Trophoblast cell (in vitro differentiated cells and primary cell): ENCODE measurements at regions not wholly inside any gene's neighbourhood (a gene's known extent, or its start where the extent isn't known, plus 50 kb on each side); places are given as distances from the start of the nearest gene placed in this dataset.

ENCODE experiments used
- DNase-seq, 2 donors: peaks; one replicate each; pipeline ENCODE4 v3.0.0-alpha.2; 2016
- H2AFZ ChIP-seq: 2 replicates; pipeline ENCODE4 v1.6.1; 2013; ENCODE audit warnings: low read length, moderate library complexity, mild to moderate bottlenecking; ENCODE audit not compliant: insufficient read depth, poor library complexity
- H2AK5ac ChIP-seq: 2 replicates; pipeline ENCODE4 v1.6.1; 2013; ENCODE audit warnings: mild to moderate bottlenecking, low read length
- H2BK120ac ChIP-seq: 2 replicates; pipeline ENCODE4 v1.6.1; 2013; ENCODE audit warnings: low read length, mild to moderate bottlenecking, moderate library complexity; ENCODE audit not compliant: insufficient read depth, poor library complexity
- H2BK12ac ChIP-seq: 2 replicates; pipeline ENCODE4 v1.6.1; 2013; ENCODE audit warnings: mild to moderate bottlenecking, low read length, moderate library complexity
- H2BK5ac ChIP-seq: 2 replicates; pipeline ENCODE4 v1.6.1; 2013; ENCODE audit warnings: low read length, low read depth, moderate library complexity, mild to moderate bottlenecking; ENCODE audit not compliant: poor library complexity
- H3K14ac ChIP-seq: 2 replicates; pipeline ENCODE4 v1.6.1; 2013; ENCODE audit warnings: mild to moderate bottlenecking, low read length
- H3K18ac ChIP-seq: 2 replicates; pipeline ENCODE4 v1.6.1; 2013; ENCODE audit warnings: mild to moderate bottlenecking, low read length
- H3K23ac ChIP-seq: 2 replicates; pipeline ENCODE4 v1.6.1; 2013; ENCODE audit warnings: low read length
- H3K27ac ChIP-seq: 2 replicates; pipeline ENCODE4 v1.5.1; 2013; ENCODE audit warnings: low read depth, mild to moderate bottlenecking, inconsistent platforms, low read length, moderate library complexity
- H3K27me3 ChIP-seq: 2 replicates; pipeline ENCODE4 v1.6.1; 2013; ENCODE audit warnings: inconsistent platforms, mild to moderate bottlenecking, low read length, moderate library complexity; ENCODE audit not compliant: insufficient read depth
- H3K36me3 ChIP-seq, 2 experiments: 1 replicate in 1 of 2; 2 replicates in 1 of 2; pipeline ENCODE4 v1.6.1; 2013; ENCODE audit warnings: low read length in 2 of 2, mild to moderate bottlenecking in 2 of 2, moderate library complexity in 1 of 2; ENCODE audit not compliant: insufficient read depth in 2 of 2, control insufficient read depth in 1 of 2
- H3K4ac ChIP-seq: 2 replicates; pipeline ENCODE4 v1.6.1; 2013; ENCODE audit warnings: low read depth, mild to moderate bottlenecking, low read length, moderate library complexity
- H3K4me1 ChIP-seq, 2 experiments: 1 replicate in 1 of 2; 2 replicates in 1 of 2; pipeline ENCODE4 v1.6.1; 2013; ENCODE audit warnings: low read length in 2 of 2, mild to moderate bottlenecking in 2 of 2, moderate library complexity in 1 of 2; ENCODE audit not compliant: insufficient read depth in 2 of 2, control insufficient read depth in 1 of 2
- H3K4me2 ChIP-seq: 2 replicates; pipeline ENCODE4 v1.6.1; 2013; ENCODE audit warnings: inconsistent platforms, mild to moderate bottlenecking, low read length, moderate library complexity
- H3K4me3 ChIP-seq: 2 replicates; pipeline ENCODE4 v1.5.1; 2013; ENCODE audit warnings: mild to moderate bottlenecking, low read depth, low read length, inconsistent platforms
- H3K79me1 ChIP-seq: one replicate; pipeline ENCODE4 v1.6.1; 2013; ENCODE audit warnings: low read length
- H3K79me2 ChIP-seq: 2 replicates; pipeline ENCODE4 v1.6.1; 2013; ENCODE audit warnings: low read length, mild to moderate bottlenecking; ENCODE audit not compliant: control insufficient read depth, insufficient read depth, poor library complexity
- H3K9ac ChIP-seq: 2 replicates; pipeline ENCODE4 v1.6.1; 2013; ENCODE audit warnings: mild to moderate bottlenecking, low read length
- H3K9me3 ChIP-seq: 2 replicates; pipeline ENCODE4 v1.6.1; 2013; ENCODE audit warnings: low read depth, mild to moderate bottlenecking, control low read depth, inconsistent platforms, low read length; ENCODE audit not compliant: insufficient read depth
- H4K12ac ChIP-seq: 2 replicates; pipeline ENCODE4 v1.6.1; 2013; ENCODE audit warnings: low read depth, mild to moderate bottlenecking, low read length, moderate library complexity
- H4K8ac ChIP-seq: 2 replicates; pipeline ENCODE4 v1.6.1; 2013; ENCODE audit warnings: low read depth, mild to moderate bottlenecking, low read length, moderate library complexity
- H4K91ac ChIP-seq: one replicate; pipeline ENCODE4 v1.6.1; 2013; ENCODE audit warnings: low read depth, mild to moderate bottlenecking, low read length, moderate library complexity
- WGBS: extraction: QIAGEN DNeasy Blood & Tissue Kit; methylation state at CpG from one replicate; pipeline ENCODE4 v1.1.7; 2013; ENCODE audit warnings: missing lambda C conversion rate; ENCODE audit not compliant: insufficient read length, insufficient coverage; ENCODE audit errors: extremely low coverage; 5-methylcytosine and 5-hydroxymethylcytosine counted together

DNA sequence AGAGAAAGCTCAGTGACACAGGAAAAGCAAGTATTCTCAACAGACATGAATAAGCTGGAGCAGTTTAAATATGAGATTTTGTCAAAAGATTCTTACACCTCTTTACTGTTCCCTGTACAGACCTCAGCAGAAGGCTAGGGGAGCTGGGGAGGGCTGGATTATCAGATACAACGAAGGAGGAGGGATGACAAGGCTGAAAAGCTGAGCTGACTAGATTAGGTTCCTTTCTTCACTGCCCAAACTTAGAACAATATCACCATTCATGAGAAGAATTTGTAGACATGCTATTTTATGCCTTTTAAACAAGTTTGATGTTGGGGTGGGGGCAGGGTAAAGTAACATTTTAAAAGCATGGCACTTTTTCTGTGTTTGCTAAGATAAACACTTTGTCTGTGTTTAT is 611.1 kb downstream of the AACS start:
- no peak overlapping the region for H3K9ac ChIP-seq
- H2BK120ac ChIP-seq: no peak overlapping the region
- peaks cover 3% of the 10 kb centered on the region for H3K9me3 ChIP-seq
- WGBS: no CpG with 5 or more reads among the region's 1 CpG
- no peak overlapping the region for H2BK5ac ChIP-seq
- DNase-seq: no peak
- H3K27ac ChIP-seq: no peak overlapping the region
- no peak overlapping the region for H2AFZ ChIP-seq
- H3K18ac ChIP-seq: no peak overlapping the region
- no peaks in the 10 kb centered on the region for H3K79me1 ChIP-seq
- H4K91ac ChIP-seq: no peak overlapping the region
- no peaks in the 10 kb centered on the region for H3K79me2 ChIP-seq
- H3K27me3 ChIP-seq: no peaks in the 10 kb centered on the region
- no peak overlapping the region for H2BK12ac ChIP-seq
- no peak overlapping the region for H3K23ac ChIP-seq
- no peak overlapping the region for H4K8ac ChIP-seq
- no peak overlapping the region for H3K4me3 ChIP-seq
- H3K36me3 ChIP-seq: no peaks in the 10 kb centered on the region
- H3K4me1 ChIP-seq: no peaks in the 10 kb centered on the region
- H3K4ac ChIP-seq: no peak overlapping the region
- no peak overlapping the region for H3K4me2 ChIP-seq
- no peak overlapping the region for H3K14ac ChIP-seq
- no peak overlapping the region for H4K12ac ChIP-seq
- H2AK5ac ChIP-seq: no peak overlapping the region

DNA sequence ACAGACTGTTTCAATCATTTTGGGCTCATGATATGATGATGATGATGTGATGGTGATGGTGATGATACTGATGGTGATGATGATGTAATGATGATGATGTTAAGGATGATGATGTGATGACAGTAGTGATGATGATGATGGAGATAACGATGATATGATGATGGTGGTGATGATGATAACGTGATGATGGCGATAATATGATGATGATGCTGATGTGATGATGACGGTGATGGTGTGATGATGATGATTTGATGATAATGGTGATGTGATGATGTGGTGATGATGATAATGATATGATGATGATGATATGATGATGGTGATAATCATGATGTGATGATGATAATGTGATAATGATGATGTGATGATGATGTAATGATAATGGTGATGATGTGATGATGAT is 612.6 kb downstream of the AACS start:
- H2AK5ac ChIP-seq: no peak overlapping the region
- H3K79me1 ChIP-seq: no peaks in the 10 kb centered on the region
- WGBS: 100% methylated on average over 4 of the region's 4 CpGs
- no peaks in the 10 kb centered on the region for H3K36me3 ChIP-seq
- no peak overlapping the region for H3K4me3 ChIP-seq
- no peak overlapping the region for H4K91ac ChIP-seq
- no peaks in the 10 kb centered on the region for H3K27me3 ChIP-seq
- DNase-seq: no peak
- H3K9me3 ChIP-seq: peaks cover 3% of the 10 kb centered on the region
- no peak overlapping the region for H3K4me2 ChIP-seq
- H3K14ac ChIP-seq: no peak overlapping the region
- no peaks in the 10 kb centered on the region for H3K4me1 ChIP-seq
- no peak overlapping the region for H3K27ac ChIP-seq
- H3K4ac ChIP-seq: no peak overlapping the region
- no peak overlapping the region for H2AFZ ChIP-seq
- no peak overlapping the region for H3K23ac ChIP-seq
- H4K12ac ChIP-seq: no peak overlapping the region
- H3K18ac ChIP-seq: no peak overlapping the region
- no peak overlapping the region for H4K8ac ChIP-seq
- no peaks in the 10 kb centered on the region for H3K79me2 ChIP-seq
- no peak overlapping the region for H2BK120ac ChIP-seq
- H2BK5ac ChIP-seq: no peak overlapping the region
- no peak overlapping the region for H2BK12ac ChIP-seq
- H3K9ac ChIP-seq: no peak overlapping the region

DNA sequence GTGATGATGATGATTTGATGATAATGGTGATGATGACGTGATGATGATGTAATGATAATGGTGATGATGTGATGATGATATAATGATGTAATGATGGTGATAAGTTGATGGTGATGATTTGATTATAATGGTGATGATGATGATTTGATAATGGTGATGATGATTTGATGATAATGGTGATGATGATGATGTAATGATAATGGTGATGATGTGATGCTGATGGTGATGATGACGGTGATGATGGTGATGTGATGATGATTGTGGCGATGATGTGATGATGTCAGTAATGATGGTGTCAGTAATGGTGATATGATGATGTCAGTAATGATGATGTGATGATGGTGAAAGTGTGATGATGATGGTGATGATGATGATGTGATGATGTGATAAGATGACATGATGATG is 613.4 kb downstream of the AACS start:
- H2BK120ac ChIP-seq: no peak overlapping the region
- H3K79me1 ChIP-seq: no peaks in the 10 kb centered on the region
- H3K4me2 ChIP-seq: no peak overlapping the region
- H2AFZ ChIP-seq: no peak overlapping the region
- H3K4me1 ChIP-seq: no peaks in the 10 kb centered on the region
- H4K91ac ChIP-seq: no peak overlapping the region
- H4K8ac ChIP-seq: no peak overlapping the region
- no peak overlapping the region for H3K4me3 ChIP-seq
- H3K18ac ChIP-seq: no peak overlapping the region
- no peak overlapping the region for H2AK5ac ChIP-seq
- no peak overlapping the region for H3K4ac ChIP-seq
- H3K9ac ChIP-seq: no peak overlapping the region
- no peaks in the 10 kb centered on the region for H3K27me3 ChIP-seq
- no peaks in the 10 kb centered on the region for H3K79me2 ChIP-seq
- H3K23ac ChIP-seq: no peak overlapping the region
- H2BK5ac ChIP-seq: no peak overlapping the region
- no peak overlapping the region for H3K14ac ChIP-seq
- H2BK12ac ChIP-seq: no peak overlapping the region
- no peak overlapping the region for H4K12ac ChIP-seq
- H3K27ac ChIP-seq: no peak overlapping the region
- 100% methylated on average over 1 of the region's 3 CpGs for WGBS
- no peak for DNase-seq
- peaks cover 3% of the 10 kb centered on the region for H3K9me3 ChIP-seq
- no peaks in the 10 kb centered on the region for H3K36me3 ChIP-seq

DNA sequence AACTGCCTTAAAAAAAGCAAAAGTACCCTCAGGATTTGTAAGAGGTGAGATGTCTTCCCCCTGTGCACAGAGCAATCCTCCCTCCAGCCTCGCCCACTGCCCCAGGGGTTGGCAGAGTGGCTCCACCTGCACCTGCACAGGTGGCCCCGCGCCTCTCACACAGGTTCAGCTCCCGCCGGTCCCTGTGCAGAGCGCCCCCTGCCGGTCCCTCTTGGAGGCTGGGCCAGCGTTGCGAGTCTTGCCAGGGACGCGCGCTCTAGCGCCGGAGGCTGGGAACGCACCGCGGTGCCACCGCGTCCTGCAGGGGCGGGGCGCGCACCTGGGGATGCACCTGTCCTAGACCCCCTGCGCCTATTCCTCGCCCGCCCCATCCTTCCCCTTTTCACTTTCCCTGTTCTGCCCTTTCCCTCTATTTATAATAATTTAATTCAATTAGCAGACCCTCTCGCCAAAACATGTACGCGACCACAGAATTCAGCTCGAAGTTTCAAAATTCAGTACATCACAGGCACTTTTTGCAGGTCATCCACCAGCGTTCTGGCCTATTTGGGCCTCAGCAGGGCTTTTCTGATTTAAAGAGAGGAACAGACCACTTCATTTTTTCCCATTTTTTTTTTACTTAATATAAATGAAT is 618.6 kb downstream of the AACS start:
- no peak overlapping the region for H4K91ac ChIP-seq
- no peak overlapping the region for H3K4me3 ChIP-seq
- no peak overlapping the region for H3K18ac ChIP-seq
- no peak overlapping the region for H3K14ac ChIP-seq
- no CpG with 5 or more reads among the region's 30 CpGs for WGBS
- no peak overlapping the region for H3K23ac ChIP-seq
- H3K79me1 ChIP-seq: no peaks in the 10 kb centered on the region
- H3K9ac ChIP-seq: no peak overlapping the region
- H2AK5ac ChIP-seq: no peak overlapping the region
- H4K8ac ChIP-seq: no peak overlapping the region
- no peaks in the 10 kb centered on the region for H3K4me1 ChIP-seq
- no peak overlapping the region for H2BK5ac ChIP-seq
- no peak overlapping the region for H2BK120ac ChIP-seq
- H3K27me3 ChIP-seq: no peaks in the 10 kb centered on the region
- DNase-seq: peak in 1 of 2 donors; percentile 53
- no peak overlapping the region for H3K27ac ChIP-seq
- H3K79me2 ChIP-seq: no peaks in the 10 kb centered on the region
- no peak overlapping the region for H2BK12ac ChIP-seq
- H3K36me3 ChIP-seq: no peaks in the 10 kb centered on the region
- no peak overlapping the region for H3K4ac ChIP-seq
- peaks cover 7% of the 10 kb centered on the region for H3K9me3 ChIP-seq
- H2AFZ ChIP-seq: no peak overlapping the region
- no peak overlapping the region for H4K12ac ChIP-seq
- no peak overlapping the region for H3K4me2 ChIP-seq
